HEK293 (cell line): ENCODE measurements at regions not wholly inside any gene's neighbourhood (a gene's known extent, or its start where the extent isn't known, plus 50 kb on each side); places are given as distances from the start of the nearest gene placed in this dataset.
"Not testable (repeated sequence)": the region's sequence is repeated elsewhere in the genome, so short reads cannot be mapped to it uniquely, and the experiment has no call there.

Experiments used
- CTCF ChIA-PET: fragments of 350-600 bp; formaldehyde crosslinking; extraction: SDS; loops from one replicate; lab custom pipeline; 2021; ENCODE audit warnings: antibody characterized with exemption; lab: Yijun Ruan, JAX
- POLR2A ChIA-PET: fragments of 300-600 bp; formaldehyde crosslinking; extraction: SDS; loops from one replicate; lab custom pipeline; 2020; ENCODE audit warnings: antibody characterized with exemption, inconsistent platforms; lab: Yijun Ruan, JAX
- H3K27ac ChIP-seq: fragments of 200-500 bp; sonication (Bioruptor generic); 2 replicates; pipeline ENCODE4 v1.5.1; 2014; ENCODE audit warnings: low read depth, low read length, control low read depth, inconsistent platforms; ENCODE audit errors: extremely low read depth
- H3K36me3 ChIP-seq, 2 experiments: fragments of 200-500 bp in 1 of 2; sonication (Bioruptor generic) in 1 of 2; 1 replicate in 1 of 2; 2 replicates in 1 of 2; pipeline ENCODE4 v1.5.1; 2014 to 2017; ENCODE audit warnings: inconsistent platforms in 2 of 2, low read length in 2 of 2; ENCODE audit not compliant: control insufficient read depth in 2 of 2, insufficient read depth in 1 of 2
- H3K4me1 ChIP-seq: fragments of 200-500 bp; sonication (Bioruptor generic); 2 replicates; pipeline ENCODE4 v1.5.1; 2014; ENCODE audit warnings: mild to moderate bottlenecking, low read length, inconsistent platforms; ENCODE audit not compliant: control insufficient read depth, insufficient read depth
- H3K4me3 ChIP-seq: 2 replicates; pipeline ENCODE4 v1.5.1; 2011; ENCODE audit warnings: low read depth, mild to moderate bottlenecking, control low read depth, low read length, moderate library complexity
- H3K9me3 ChIP-seq: fragments of 200-500 bp; sonication (Bioruptor generic); 2 replicates; pipeline ENCODE4 v1.5.1; 2014; ENCODE audit warnings: low read depth, low read length, inconsistent platforms; ENCODE audit not compliant: control insufficient read depth, insufficient read depth
- AEBP2 ChIP-seq: fragments of 450-650 bp; formaldehyde crosslinking; IDR thresholded peaks from 2 replicates; pipeline ENCODE4 v1.5.1; 2016; ENCODE audit warnings: missing biosample characterization, missing genetic modification characterization, borderline replicate concordance
- BCL6B ChIP-seq: fragments of 450-650 bp; formaldehyde crosslinking; IDR thresholded peaks from 2 replicates; pipeline ENCODE4 v1.5.1; 2017; ENCODE audit warnings: missing biosample characterization, missing genetic modification characterization
- GLI2 ChIP-seq: fragments of 450-650 bp; formaldehyde crosslinking; IDR thresholded peaks from 2 replicates; pipeline ENCODE4; 2017; ENCODE audit warnings: missing biosample characterization, missing genetic modification characterization, low read depth, borderline replicate concordance
- GLI4 ChIP-seq: fragments of 450-650 bp; formaldehyde crosslinking; IDR thresholded peaks from 2 replicates; pipeline ENCODE4 v1.5.1; 2016; ENCODE audit warnings: missing biosample characterization, missing genetic modification characterization
- HOXA7 ChIP-seq: sonication (generic); formaldehyde crosslinking; IDR thresholded peaks from 2 replicates; pipeline ENCODE4 v1.8.1; 2022; ENCODE audit warnings: missing genetic modification reagents, borderline replicate concordance
- HOXC10 ChIP-seq: sonication (generic); formaldehyde crosslinking; IDR thresholded peaks from 2 replicates; pipeline ENCODE4 v1.8.1; 2023; ENCODE audit warnings: mild to moderate bottlenecking, missing genetic modification reagents
- MEIS1 ChIP-seq: sonication (generic); formaldehyde crosslinking; IDR thresholded peaks from 2 replicates; pipeline ENCODE4 v1.8.1; 2022; ENCODE audit warnings: missing genetic modification reagents, mild to moderate bottlenecking, borderline replicate concordance
- PRDM2 ChIP-seq: fragments of 450-650 bp; formaldehyde crosslinking; IDR thresholded peaks from 2 replicates; pipeline ENCODE4 v1.5.1; 2016; ENCODE audit warnings: missing biosample characterization, missing genetic modification characterization, borderline replicate concordance
- ZBTB8A ChIP-seq: fragments of 450-650 bp; formaldehyde crosslinking; IDR thresholded peaks from 2 replicates; pipeline ENCODE4 v1.5.1; 2016; ENCODE audit warnings: missing biosample characterization, missing genetic modification characterization
- ZFP3 ChIP-seq: fragments of 450-650 bp; formaldehyde crosslinking; IDR thresholded peaks from 2 replicates; pipeline ENCODE4 v1.5.1; 2016; ENCODE audit warnings: low read depth, missing biosample characterization, missing genetic modification characterization
- ZFP41 ChIP-seq: fragments of 450-650 bp; formaldehyde crosslinking; IDR thresholded peaks from 2 replicates; pipeline ENCODE4 v1.5.1; 2016; ENCODE audit warnings: missing biosample characterization, missing genetic modification characterization, borderline replicate concordance
- ZNF10 ChIP-seq: fragments of 450-650 bp; formaldehyde crosslinking; IDR thresholded peaks from 2 replicates; pipeline ENCODE4 v1.5.1; 2017; ENCODE audit warnings: missing biosample characterization, missing genetic modification characterization
- ZNF223 ChIP-seq: fragments of 450-650 bp; formaldehyde crosslinking; IDR thresholded peaks from 2 replicates; pipeline ENCODE4 v1.5.1; 2016; ENCODE audit warnings: missing biosample characterization, missing genetic modification characterization
- ZNF239 ChIP-seq: fragments of 450-650 bp; formaldehyde crosslinking; IDR thresholded peaks from 2 replicates; pipeline ENCODE4 v1.5.1; 2016; ENCODE audit warnings: missing biosample characterization, missing genetic modification characterization
- ZNF362 ChIP-seq: fragments of 450-650 bp; formaldehyde crosslinking; IDR thresholded peaks from 2 replicates; pipeline ENCODE4 v1.5.1; 2016; ENCODE audit warnings: missing biosample characterization, missing genetic modification characterization
- ZNF416 ChIP-seq: fragments of 450-650 bp; formaldehyde crosslinking; IDR thresholded peaks from 2 replicates; pipeline ENCODE4 v1.5.1; 2016; ENCODE audit warnings: missing biosample characterization, missing genetic modification characterization
- ZNF423 ChIP-seq: fragments of 450-650 bp; formaldehyde crosslinking; IDR thresholded peaks from 2 replicates; pipeline ENCODE4 v1.5.1; 2016; ENCODE audit warnings: missing biosample characterization, missing genetic modification characterization
- ZNF513 ChIP-seq: fragments of 450-650 bp; IDR thresholded peaks from 2 replicates; pipeline ENCODE4 v1.5.1; 2018; ENCODE audit warnings: missing biosample characterization, missing genetic modification characterization
- ZNF560 ChIP-seq: fragments of 450-650 bp; formaldehyde crosslinking; IDR thresholded peaks from 2 replicates; pipeline ENCODE4 v1.5.1; 2017; ENCODE audit warnings: missing biosample characterization, missing genetic modification characterization, borderline replicate concordance
- ZNF747 ChIP-seq: fragments of 450-650 bp; formaldehyde crosslinking; IDR thresholded peaks from 2 replicates; pipeline ENCODE4 v1.5.1; 2016; ENCODE audit warnings: missing biosample characterization, missing genetic modification characterization

- TF ChIP-seq ZNF423 (tag by site-specific recombination) = no peak
- TF ChIP-seq ZNF513 (tag by site-specific recombination) = no peak
- no peak for TF ChIP-seq PRDM2 (tag by site-specific recombination)
- TF ChIP-seq ZNF560 (tag by site-specific recombination) = no peak
- no peak for TF ChIP-seq ZNF416
- TF ChIP-seq ZFP41 (tag by site-specific recombination) = no peak
- no peak for TF ChIP-seq ZBTB8A
- no peak for TF ChIP-seq ZNF362 (tag by site-specific recombination)
- TF ChIP-seq BCL6B = no peak
- TF ChIP-seq HOXA7 = no peak
- no peak for TF ChIP-seq AEBP2 (tag by site-specific recombination)
- no peak for TF ChIP-seq ZNF747 (tag by site-specific recombination)
- TF ChIP-seq ZNF223 = no peak
- no peak for TF ChIP-seq GLI4 (tag by site-specific recombination)
- no peak for TF ChIP-seq ZFP3 (tag by site-specific recombination)
- no peak for TF ChIP-seq GLI2 (tag by site-specific recombination)
- no peak for TF ChIP-seq ZNF239 (tag by site-specific recombination)
- no peak for TF ChIP-seq ZNF10 (tag by site-specific recombination)
- no peak for TF ChIP-seq HOXC10 (CRISPR knock-in tag)
- no peak for TF ChIP-seq MEIS1 (CRISPR knock-in tag)
- no peaks in the 10 kb centered on the region for H3K36me3 ChIP-seq
- H3K4me1 ChIP-seq = no peaks in the 10 kb centered on the region
- H3K27ac ChIP-seq = no peak overlapping the region
- H3K9me3 ChIP-seq = no peaks in the 10 kb centered on the region
- ChIA-PET POLR2A (no interaction called here), CTCF (interaction anchor here (0.6 to 1.6 kb wide), 3 partner anchors 9 to 101 kb away, joined by 3 to 4 read pairs (median 3); no protein-coding TSS in a partner anchor)
- H3K4me3 ChIP-seq = no peak overlapping the region
These were observed 106.4 kb upstream of the FAM241A start for GRCh38 chr4:112038861-112039260.

- H3K27ac ChIP-seq, CTCF ChIA-PET, H3K36me3 ChIP-seq, H3K9me3 ChIP-seq, H3K4me3 ChIP-seq, POLR2A ChIA-PET, H3K4me1 ChIP-seq: not testable (repeated sequence)
These were observed 96.1 kb upstream of the FAM241A start for GRCh38 chr4:112049119-112049518.
